Keratinocyte (primary cell): ENCODE measurements at regions not wholly inside any gene's neighbourhood (a gene's known extent, or its start where the extent isn't known, plus 50 kb on each side); places are given as distances from the start of the nearest gene placed in this dataset.

Experiments used
- EZH2 ChIP-seq: IDR thresholded peaks from one replicate; pipeline ENCODE4 v1.6.1; 2012; ENCODE audit warnings: inconsistent platforms, mild to moderate bottlenecking, low read length, moderate library complexity
- TF ChIP-seq, protein P1 (sequence below), 3 experiments: IDR thresholded peaks in 1 of 3; conservative IDR thresholded peaks in 1 of 3; optimal IDR thresholded peaks in 1 of 3; 2 replicates in 2 of 3; 3 replicates in 1 of 3; pipeline versions ENCODE3 to v1.5.1; 2011; ENCODE audit warnings: low read length in 3 of 3, mild to moderate bottlenecking in 3 of 3, moderate library complexity in 2 of 3, control low read depth in 1 of 3, inconsistent platforms in 1 of 3; ENCODE audit not compliant: insufficient read depth in 2 of 3; ENCODE audit errors: extremely low read depth in 1 of 3

DNA sequence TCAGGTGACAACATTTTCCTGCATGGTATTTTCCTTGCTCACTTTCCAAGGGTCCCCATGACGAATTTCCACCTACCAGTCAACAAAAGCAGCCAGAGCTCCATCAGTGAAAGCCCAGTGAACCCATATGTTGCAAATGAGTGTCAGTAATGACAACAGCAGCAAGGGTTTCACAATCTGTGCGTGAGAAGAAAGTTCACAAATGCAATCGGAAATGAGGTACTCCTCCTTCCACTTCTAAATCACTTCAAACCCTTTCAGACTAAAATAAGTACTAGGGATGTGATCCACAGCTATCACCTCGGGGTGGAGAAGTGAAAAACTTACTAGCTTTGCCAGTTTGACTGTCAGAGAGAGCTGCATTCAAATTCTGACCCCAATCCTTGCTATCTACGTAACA lies 55.6 kb upstream of the BET1 start:
- TF ChIP-seq, protein P1, sequence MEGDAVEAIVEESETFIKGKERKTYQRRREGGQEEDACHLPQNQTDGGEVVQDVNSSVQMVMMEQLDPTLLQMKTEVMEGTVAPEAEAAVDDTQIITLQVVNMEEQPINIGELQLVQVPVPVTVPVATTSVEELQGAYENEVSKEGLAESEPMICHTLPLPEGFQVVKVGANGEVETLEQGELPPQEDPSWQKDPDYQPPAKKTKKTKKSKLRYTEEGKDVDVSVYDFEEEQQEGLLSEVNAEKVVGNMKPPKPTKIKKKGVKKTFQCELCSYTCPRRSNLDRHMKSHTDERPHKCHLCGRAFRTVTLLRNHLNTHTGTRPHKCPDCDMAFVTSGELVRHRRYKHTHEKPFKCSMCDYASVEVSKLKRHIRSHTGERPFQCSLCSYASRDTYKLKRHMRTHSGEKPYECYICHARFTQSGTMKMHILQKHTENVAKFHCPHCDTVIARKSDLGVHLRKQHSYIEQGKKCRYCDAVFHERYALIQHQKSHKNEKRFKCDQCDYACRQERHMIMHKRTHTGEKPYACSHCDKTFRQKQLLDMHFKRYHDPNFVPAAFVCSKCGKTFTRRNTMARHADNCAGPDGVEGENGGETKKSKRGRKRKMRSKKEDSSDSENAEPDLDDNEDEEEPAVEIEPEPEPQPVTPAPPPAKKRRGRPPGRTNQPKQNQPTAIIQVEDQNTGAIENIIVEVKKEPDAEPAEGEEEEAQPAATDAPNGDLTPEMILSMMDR (optimal IDR thresholded peaks at IDR 0.05 in 1 of 3, IDR thresholded peaks at IDR 0.05 in 1 of 3, conservative IDR thresholded peaks at IDR 0.05 in 1 of 3; ENCODE audit: extremely low read depth in 1 of 3, insufficient read depth in 2 of 3, low read length in 3 of 3) = no peak
- TF ChIP-seq EZH2 = no peak
